Keratinocyte (primary cell): ENCODE measurements at regions not wholly inside any gene's neighbourhood (a gene's known extent, or its start where the extent isn't known, plus 50 kb on each side); places are given as distances from the start of the nearest gene placed in this dataset.

Source experiments
- DNase-seq: peaks from one replicate; pipeline ENCODE4 v3.0.0-alpha.2; 2011; ENCODE audit warnings: low read depth, missing footprints, low spot score
- FAIRE-seq: peaks from 2 replicates; lab custom pipeline; 2011; peaks lifted over from hg19 to GRCh38; lab: Jason Lieb, UNC
- H2AFZ ChIP-seq: 2 replicates; pipeline ENCODE4 v1.6.0; 2012; ENCODE audit warnings: low read length, control low read depth, inconsistent platforms; ENCODE audit not compliant: control insufficient read depth
- H3K27ac ChIP-seq: 2 replicates; pipeline ENCODE4 v1.5.1; 2011; ENCODE audit warnings: low read length; ENCODE audit not compliant: control insufficient read depth, insufficient read depth
- H3K27me3 ChIP-seq: 3 replicates; pipeline ENCODE4 v1.6.0; 2011; ENCODE audit warnings: low read length; ENCODE audit not compliant: control insufficient read depth, insufficient read depth; ENCODE audit errors: extremely low read depth
- H3K36me3 ChIP-seq, 2 experiments: 2 replicates in 1 of 2; 3 replicates in 1 of 2; pipeline ENCODE4 v1.5.1; 2011; ENCODE audit warnings: low read length in 2 of 2, mild to moderate bottlenecking in 1 of 2; ENCODE audit not compliant: control insufficient read depth in 2 of 2, insufficient read depth in 2 of 2; ENCODE audit errors: extremely low read depth in 1 of 2
- H3K4me1 ChIP-seq: 3 replicates; pipeline ENCODE4 v1.5.1; 2011; ENCODE audit warnings: low read length; ENCODE audit not compliant: control insufficient read depth, insufficient read depth; ENCODE audit errors: extremely low read depth
- H3K4me2 ChIP-seq: 3 replicates; pipeline ENCODE4 v1.6.0; 2011; ENCODE audit warnings: low read depth, low read length; ENCODE audit not compliant: control insufficient read depth, insufficient read depth; ENCODE audit errors: extremely low read depth
- H3K4me3 ChIP-seq, 3 experiments: fragments of 200-600 bp in 1 of 3; sonication (generic) in 1 of 3; 2 replicates in 2 of 3; 3 replicates in 1 of 3; pipeline ENCODE4 v1.5.1; 2011 to 2016; ENCODE audit warnings: low read length in 3 of 3, mild to moderate bottlenecking in 3 of 3, control low read depth in 2 of 3, inconsistent platforms in 1 of 3, low read depth in 1 of 3, mixed read lengths in 1 of 3, mixed run types in 1 of 3, moderate library complexity in 1 of 3; ENCODE audit not compliant: control insufficient read depth in 2 of 3, insufficient read depth in 2 of 3; ENCODE audit errors: extremely low read depth in 1 of 3
- H3K79me2 ChIP-seq: 2 replicates; pipeline ENCODE4 v1.6.0; 2012; ENCODE audit warnings: low read length; ENCODE audit not compliant: control insufficient read depth, insufficient read depth
- H3K9ac ChIP-seq: 3 replicates; pipeline ENCODE4 v1.6.0; 2011; ENCODE audit warnings: low read length; ENCODE audit not compliant: control insufficient read depth, insufficient read depth; ENCODE audit errors: extremely low read depth
- H3K9me1 ChIP-seq: 3 replicates; pipeline ENCODE4 v1.6.0; 2011; ENCODE audit warnings: low read length; ENCODE audit not compliant: control insufficient read depth, insufficient read depth; ENCODE audit errors: extremely low read depth
- H3K9me3 ChIP-seq: 2 replicates; pipeline ENCODE4 v1.5.1; 2012; ENCODE audit warnings: low read depth, low read length; ENCODE audit not compliant: control insufficient read depth
- H4K20me1 ChIP-seq: 3 replicates; pipeline ENCODE4 v1.6.0; 2011; ENCODE audit warnings: low read length; ENCODE audit not compliant: control insufficient read depth, insufficient read depth; ENCODE audit errors: extremely low read depth
- CTCF ChIP-seq, 3 experiments: IDR thresholded peaks in 1 of 3; conservative IDR thresholded peaks in 1 of 3; optimal IDR thresholded peaks in 1 of 3; 2 replicates in 2 of 3; 3 replicates in 1 of 3; pipeline versions ENCODE3 to v1.5.1; 2011; ENCODE audit warnings: low read length in 3 of 3, mild to moderate bottlenecking in 3 of 3, moderate library complexity in 2 of 3, control low read depth in 1 of 3, inconsistent platforms in 1 of 3; ENCODE audit not compliant: insufficient read depth in 2 of 3; ENCODE audit errors: extremely low read depth in 1 of 3
- EZH2 ChIP-seq: IDR thresholded peaks from one replicate; pipeline ENCODE4 v1.6.1; 2012; ENCODE audit warnings: inconsistent platforms, mild to moderate bottlenecking, low read length, moderate library complexity
- dilution Hi-C: fragments of 300-500 bp; cut with MboI; formaldehyde crosslinking; loops from one replicate; pipeline ENCODE4 v1.7.0; 2020; ENCODE audit warnings: low sequenced_read_pairs; ENCODE audit not compliant: extremely low pct_ligation_motif_present

GRCh38 chr3:146968204-146968651, 363.1 kb upstream of the PLSCR5 start:
- Histone ChIP-seq H3K79me2 (no peaks in the 10 kb centered on the region), H3K4me1 (no peaks in the 10 kb centered on the region), H3K4me3 (no peak overlapping the region), H3K27ac (no peak overlapping the region), H3K9me3 (no peaks in the 10 kb centered on the region), H3K27me3 (no peaks in the 10 kb centered on the region), H4K20me1 (no peaks in the 10 kb centered on the region), H3K9ac (no peak overlapping the region), H3K4me2 (peak overlapping the region; percentile 1), H2AFZ (no peak overlapping the region), H3K36me3 (no peaks in the 10 kb centered on the region), H3K9me1 (no peaks in the 10 kb centered on the region)
- TF ChIP-seq CTCF (optimal IDR thresholded peaks at IDR 0.05 in 1 of 3, IDR thresholded peaks at IDR 0.05 in 1 of 3, conservative IDR thresholded peaks at IDR 0.05 in 1 of 3; ENCODE audit: extremely low read depth in 1 of 3, insufficient read depth in 2 of 3, low read length in 3 of 3), result no peak
- no peak for TF ChIP-seq EZH2
- DNase-seq (no peak), FAIRE-seq (peak; percentile 64)
- dilution Hi-C loops, result no loop called here

GRCh38 chr3:146967783-146968182, 362.6 kb upstream of the PLSCR5 start:
- Histone ChIP-seq H3K9me1 (no peaks in the 10 kb centered on the region), H3K9ac (no peak overlapping the region), H3K79me2 (no peaks in the 10 kb centered on the region), H3K4me1 (no peaks in the 10 kb centered on the region), H3K9me3 (no peaks in the 10 kb centered on the region), H3K27me3 (no peaks in the 10 kb centered on the region), H3K27ac (no peak overlapping the region), H3K36me3 (no peaks in the 10 kb centered on the region), H2AFZ (no peak overlapping the region), H3K4me2 (no peak overlapping the region), H4K20me1 (no peaks in the 10 kb centered on the region), H3K4me3 (no peak overlapping the region)
- no peak for TF ChIP-seq CTCF (optimal IDR thresholded peaks at IDR 0.05 in 1 of 3, IDR thresholded peaks at IDR 0.05 in 1 of 3, conservative IDR thresholded peaks at IDR 0.05 in 1 of 3; ENCODE audit: extremely low read depth in 1 of 3, insufficient read depth in 2 of 3, low read length in 3 of 3)
- no peak for TF ChIP-seq EZH2
- FAIRE-seq (no peak), DNase-seq (no peak)
- dilution Hi-C loops, result no loop called here
